ENCODE measurements at regions not wholly inside any gene's neighbourhood (a gene's known extent, or its start where the extent isn't known, plus 50 kb on each side); places are given as distances from the start of the nearest gene placed in this dataset.

DNA sequence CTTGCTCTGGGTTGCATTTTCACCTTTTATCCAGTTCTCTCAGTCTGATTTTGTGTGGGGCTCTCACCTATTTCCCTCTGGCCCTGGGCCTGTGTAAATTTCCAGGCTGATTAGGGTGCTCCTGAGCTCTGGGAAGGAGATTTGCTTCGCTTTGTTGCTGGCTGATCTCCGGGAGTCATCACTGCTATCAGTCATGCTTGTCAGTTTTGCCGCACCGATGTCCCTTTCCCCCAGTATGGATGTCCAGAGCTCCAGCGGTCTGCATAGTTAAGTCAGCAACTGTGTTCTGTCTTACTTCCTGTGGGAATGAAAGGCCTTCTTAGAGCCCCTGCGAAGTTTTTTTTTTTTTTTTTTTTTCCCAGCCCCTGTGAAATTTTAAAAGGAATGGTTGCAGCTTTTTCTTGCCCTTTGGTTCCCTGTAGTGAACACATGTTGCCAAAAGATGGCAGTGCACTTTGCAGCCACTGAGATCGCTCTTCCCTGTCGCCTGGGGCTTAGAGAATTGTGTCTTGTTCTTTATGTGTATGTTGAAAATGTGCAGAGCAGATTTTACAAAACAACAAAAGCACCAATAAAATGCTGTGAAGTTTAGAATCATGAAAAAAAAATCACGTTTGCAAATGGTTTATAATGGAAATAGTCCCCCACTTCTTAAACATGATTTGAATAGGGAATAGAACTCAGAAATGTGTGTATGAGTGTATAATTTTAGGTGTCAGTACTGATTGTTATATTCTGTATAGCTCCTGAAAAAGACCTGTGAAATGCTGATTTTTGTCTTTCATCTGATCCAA lies 109.1 kb upstream of the SLC4A4 start:
- TF ChIP-seq EP300 (IDR thresholded peaks at IDR 0.05; ENCODE audit: borderline replicate concordance) (no peak), NFIC (IDR thresholded peaks at IDR 0.05) (no peak), CEBPB (IDR thresholded peaks at IDR 0.05) (no peak), RAD21 (IDR thresholded peaks at IDR 0.05; ENCODE audit: low read depth) (peak; percentile 61), TCF12 (IDR thresholded peaks at IDR 0.05; ENCODE audit: low read depth) (no peak), FOXM1 (IDR thresholded peaks at IDR 0.05; ENCODE audit: borderline replicate concordance, low read depth) (no peak)
- TF ChIP-seq, protein P1, sequence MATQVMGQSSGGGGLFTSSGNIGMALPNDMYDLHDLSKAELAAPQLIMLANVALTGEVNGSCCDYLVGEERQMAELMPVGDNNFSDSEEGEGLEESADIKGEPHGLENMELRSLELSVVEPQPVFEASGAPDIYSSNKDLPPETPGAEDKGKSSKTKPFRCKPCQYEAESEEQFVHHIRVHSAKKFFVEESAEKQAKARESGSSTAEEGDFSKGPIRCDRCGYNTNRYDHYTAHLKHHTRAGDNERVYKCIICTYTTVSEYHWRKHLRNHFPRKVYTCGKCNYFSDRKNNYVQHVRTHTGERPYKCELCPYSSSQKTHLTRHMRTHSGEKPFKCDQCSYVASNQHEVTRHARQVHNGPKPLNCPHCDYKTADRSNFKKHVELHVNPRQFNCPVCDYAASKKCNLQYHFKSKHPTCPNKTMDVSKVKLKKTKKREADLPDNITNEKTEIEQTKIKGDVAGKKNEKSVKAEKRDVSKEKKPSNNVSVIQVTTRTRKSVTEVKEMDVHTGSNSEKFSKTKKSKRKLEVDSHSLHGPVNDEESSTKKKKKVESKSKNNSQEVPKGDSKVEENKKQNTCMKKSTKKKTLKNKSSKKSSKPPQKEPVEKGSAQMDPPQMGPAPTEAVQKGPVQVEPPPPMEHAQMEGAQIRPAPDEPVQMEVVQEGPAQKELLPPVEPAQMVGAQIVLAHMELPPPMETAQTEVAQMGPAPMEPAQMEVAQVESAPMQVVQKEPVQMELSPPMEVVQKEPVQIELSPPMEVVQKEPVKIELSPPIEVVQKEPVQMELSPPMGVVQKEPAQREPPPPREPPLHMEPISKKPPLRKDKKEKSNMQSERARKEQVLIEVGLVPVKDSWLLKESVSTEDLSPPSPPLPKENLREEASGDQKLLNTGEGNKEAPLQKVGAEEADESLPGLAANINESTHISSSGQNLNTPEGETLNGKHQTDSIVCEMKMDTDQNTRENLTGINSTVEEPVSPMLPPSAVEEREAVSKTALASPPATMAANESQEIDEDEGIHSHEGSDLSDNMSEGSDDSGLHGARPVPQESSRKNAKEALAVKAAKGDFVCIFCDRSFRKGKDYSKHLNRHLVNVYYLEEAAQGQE (IDR thresholded peaks at IDR 0.05; ENCODE audit: low read depth) = no peak
- TF ChIP-seq, protein P2, sequence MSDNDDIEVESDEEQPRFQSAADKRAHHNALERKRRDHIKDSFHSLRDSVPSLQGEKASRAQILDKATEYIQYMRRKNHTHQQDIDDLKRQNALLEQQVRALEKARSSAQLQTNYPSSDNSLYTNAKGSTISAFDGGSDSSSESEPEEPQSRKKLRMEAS (IDR thresholded peaks at IDR 0.05) = no peak
